DND-41 (cell line): ENCODE measurements at regions not wholly inside any gene's neighbourhood (a gene's known extent, or its start where the extent isn't known, plus 50 kb on each side); places are given as distances from the start of the nearest gene placed in this dataset.

Experiments used
- CTCF ChIP-seq: IDR thresholded peaks from 2 replicates; pipeline ENCODE4 v1.5.1; 2012; ENCODE audit warnings: borderline replicate concordance, low read length, moderate library complexity, mild to moderate bottlenecking; ENCODE audit not compliant: poor library complexity, severe bottlenecking; ENCODE audit errors: extremely low read depth
- EZH2 ChIP-seq: IDR thresholded peaks from 3 replicates; pipeline ENCODE4 v1.6.1; 2012; ENCODE audit warnings: borderline replicate concordance, low read depth, mild to moderate bottlenecking, moderate library complexity, low read length, inconsistent platforms; ENCODE audit not compliant: severe bottlenecking

- TF ChIP-seq CTCF: no peak
- TF ChIP-seq EZH2: no peak
Observed at GRCh38 chr1:50271337-50271736, 151.9 kb downstream of the DMRTA2 start.
